ENCODE measurements at regions not wholly inside any gene's neighbourhood (a gene's known extent, or its start where the extent isn't known, plus 50 kb on each side); places are given as distances from the start of the nearest gene placed in this dataset.

- no peaks in the 10 kb centered on the region for H4K20me1 ChIP-seq (ENCODE audit: insufficient read depth, low read length)
- H3K23ac ChIP-seq (ENCODE audit: low read depth, low read length), result no peak overlapping the region
- intact Hi-C loops (cut with micrococcal nuclease) (no loop called here), dilution Hi-C loops (cut with HindIII; ENCODE audit: low sequenced_read_pairs, unreplicated experiment) (no loop called here), in situ Hi-C loops (cut with MboI; ENCODE audit: low sequenced_read_pairs) (no loop called here)
- no peak overlapping the region for H3K14ac ChIP-seq (replicated peaks; ENCODE audit: low read depth, low read length)
- no peaks in the 10 kb centered on the region for H3K36me3 ChIP-seq (ENCODE audit: control insufficient read depth, insufficient read depth, low read length)
- H3K9me1 ChIP-seq (ENCODE audit: insufficient read depth, low read length), result no peaks in the 10 kb centered on the region
- H4K91ac ChIP-seq (ENCODE audit: insufficient read depth, low read depth, low read length), result no peak overlapping the region
- H3K4ac ChIP-seq (ENCODE audit: low read depth, low read length), result no peak overlapping the region
- no peak overlapping the region for H3K27ac ChIP-seq (ENCODE audit: insufficient read depth, low read length)
- ChIA-PET POLR2A (ENCODE audit: unreplicated experiment) (no interaction called here), CTCF (interaction anchor here (2.3 kb wide), 1 partner anchor 25 kb away, joined by 5 read pairs; no protein-coding TSS in a partner anchor)
- no peak overlapping the region for H2BK15ac ChIP-seq (ENCODE audit: low read depth, low read length)
- H3K9me3 ChIP-seq (ENCODE audit: control insufficient read depth, insufficient read depth, low read length), result no peaks in the 10 kb centered on the region
- H4K5ac ChIP-seq (ENCODE audit: low read depth, low read length), result no peak overlapping the region
- DNase-seq (no peak), ATAC-seq (ENCODE audit: low read depth) (no peak)
- H2BK120ac ChIP-seq (ENCODE audit: low read depth, low read length), result no peak overlapping the region
- TF ChIP-seq CEBPB (IDR thresholded peaks at IDR 0.05; ENCODE audit: low read depth, low read length) (no peak), MAZ (IDR thresholded peaks at IDR 0.05; ENCODE audit: borderline replicate concordance, low read depth, low read length) (no peak), CHD1 (IDR thresholded peaks at IDR 0.05; ENCODE audit: low read depth, low read length) (no peak), RFX5 (IDR thresholded peaks at IDR 0.05; ENCODE audit: low read depth, low read length) (no peak), SMC3 (IDR thresholded peaks at IDR 0.05; ENCODE audit: low read depth, low read length) (no peak), RAD21 (IDR thresholded peaks at IDR 0.05; ENCODE audit: low read length) (no peak), MXI1 (IDR thresholded peaks at IDR 0.05; ENCODE audit: borderline replicate concordance, low read depth, low read length) (no peak)
- peaks cover 2% of the 10 kb centered on the region; the same call in 1 of the 2 replicates for H3K27me3 ChIP-seq (ENCODE audit: control insufficient read depth, insufficient read depth, low read length)
- no peak overlapping the region for H4K8ac ChIP-seq (ENCODE audit: low read depth in 2 of 2, low read length in 2 of 2)
- no peaks in the 10 kb centered on the region for H3K4me1 ChIP-seq (ENCODE audit: control insufficient read depth, insufficient read depth, low read length)
- no peak overlapping the region for H3K9ac ChIP-seq (ENCODE audit: low read depth, low read length)
- H2AK9ac ChIP-seq (replicated peaks; ENCODE audit: low read depth, low read length, poor library complexity), result no peak overlapping the region
- H2BK20ac ChIP-seq (ENCODE audit: low read depth, low read length), result no peak overlapping the region
- H3K79me1 ChIP-seq (ENCODE audit: low read depth in 1 of 2, low read length in 2 of 2), result no peaks in the 10 kb centered on the region
- no peak overlapping the region for H3K4me3 ChIP-seq (ENCODE audit: insufficient read depth, low read depth, low read length)
- no TSS peak for BruUV-seq (replicated peaks)
- H2AK5ac ChIP-seq (ENCODE audit: low read depth, low read length), result no peak overlapping the region
- H3K4me2 ChIP-seq (ENCODE audit: low read depth, low read length), result no peak overlapping the region
- no peak overlapping the region for H2BK5ac ChIP-seq (ENCODE audit: low read depth, low read length, poor library complexity, severe bottlenecking)
- no peak overlapping the region for H2AFZ ChIP-seq (replicated peaks; ENCODE audit: low read length, poor library complexity)
- H3K56ac ChIP-seq (ENCODE audit: extremely low read depth, insufficient read depth, low read length), result no peak overlapping the region
- H3K18ac ChIP-seq (ENCODE audit: low read depth, low read length), result no peak overlapping the region
Measured at GRCh38 chr5:57113481-57113880, 60.4 kb upstream of the GPBP1 start.

Measured in IMR-90 (cell line).